ENCODE measurements at regions not wholly inside any gene's neighbourhood (a gene's known extent, or its start where the extent isn't known, plus 50 kb on each side); places are given as distances from the start of the nearest gene placed in this dataset.

GRCh38 chr5:152237531-152237930, 167.5 kb downstream of the NMUR2 start:
- no peak for TF ChIP-seq POLR2A (IDR thresholded peaks at IDR 0.05)
- TF ChIP-seq CTCF (IDR thresholded peaks at IDR 0.05), result no peak
- H3K36me3 ChIP-seq (replicated peaks in 1 of 2), result no peaks in the 10 kb centered on the region
- no peak overlapping the region for H3K4me3 ChIP-seq
- no peaks in the 10 kb centered on the region for H3K27me3 ChIP-seq
- no peak for DNase-seq
- H3K4me1 ChIP-seq (replicated peaks in 1 of 2), result no peaks in the 10 kb centered on the region
- H3K9me3 ChIP-seq (replicated peaks in 1 of 3), result no peaks in the 10 kb centered on the region
- no peak overlapping the region for H3K27ac ChIP-seq
- 49 to 67% (median 60%) methylated on average over 2 of the region's 2 CpGs for WGBS, 4 donors
- intact Hi-C loops (cut with DNase I), result no loop called here

- TF ChIP-seq POLR2A (IDR thresholded peaks at IDR 0.05), result no peak
- no peak for TF ChIP-seq CTCF (IDR thresholded peaks at IDR 0.05)
- no peak overlapping the region for H3K4me3 ChIP-seq
- H3K9me3 ChIP-seq (replicated peaks in 1 of 3), result no peaks in the 10 kb centered on the region
- no peak for DNase-seq
- H3K36me3 ChIP-seq (replicated peaks in 1 of 2), result no peaks in the 10 kb centered on the region
- H3K27ac ChIP-seq, result no peak overlapping the region
- intact Hi-C loops (cut with DNase I), result no loop called here
- peaks cover 8 to 10% of the 10 kb centered on the region in 2 donors for H3K4me1 ChIP-seq (replicated peaks in 1 of 2)
- no peaks in the 10 kb centered on the region for H3K27me3 ChIP-seq
- WGBS, 4 donors, result 73 to 79% (median 79%) methylated on average over 7 of the region's 7 CpGs
These were observed 178.9 kb downstream of the NMUR2 start for GRCh38 chr5:152226191-152226590.

- DNase-seq, result peak in 6 of 7 donors; percentile 14 to 42 (median 20)
- intact Hi-C loops (cut with DNase I), result no loop called here
- TF ChIP-seq POLR2A (IDR thresholded peaks at IDR 0.05) (no peak), CTCF (IDR thresholded peaks at IDR 0.05) (no peak)
- WGBS, 4 donors, result 52 to 67% (median 60%) methylated on average over 5 of the region's 5 CpGs
- Histone ChIP-seq H3K27me3 (no peaks in the 10 kb centered on the region), H3K9me3 (replicated peaks in 1 of 3) (no peaks in the 10 kb centered on the region), H3K4me3 (no peak overlapping the region), H3K27ac (peak overlapping the region in 1 of 5 donors; percentile 55), H3K4me1 (replicated peaks in 1 of 2) (peaks cover 8 to 10% of the 10 kb centered on the region in 2 donors), H3K36me3 (replicated peaks in 1 of 2) (no peaks in the 10 kb centered on the region)
These were observed 183.1 kb downstream of the NMUR2 start for GRCh38 chr5:152221721-152222629.

- DNase-seq, result no peak
- Histone ChIP-seq H3K4me3 (no peak overlapping the region), H3K9me3 (replicated peaks in 1 of 3) (no peaks in the 10 kb centered on the region), H3K27me3 (no peaks in the 10 kb centered on the region), H3K27ac (no peak overlapping the region), H3K36me3 (replicated peaks in 1 of 2) (no peaks in the 10 kb centered on the region), H3K4me1 (replicated peaks in 1 of 2) (peaks cover 8 to 10% of the 10 kb centered on the region in 2 donors)
- intact Hi-C loops (cut with DNase I), result no loop called here
- WGBS, 4 donors, result 54 to 79% (median 63%) methylated on average over 3 of the region's 3 CpGs
- TF ChIP-seq POLR2A (IDR thresholded peaks at IDR 0.05) (no peak), CTCF (IDR thresholded peaks at IDR 0.05) (no peak)
These were observed 186.4 kb downstream of the NMUR2 start for GRCh38 chr5:152218694-152219093.

All from adrenal gland (tissue), 9 donors.